Stomach (tissue), 4 donors: ENCODE measurements at regions not wholly inside any gene's neighbourhood (a gene's known extent, or its start where the extent isn't known, plus 50 kb on each side); places are given as distances from the start of the nearest gene placed in this dataset.

Experiments
- CTCF ChIP-seq, 7 experiments: fragments of 450-650 bp in 4 of 7; fragments of 200-600 bp in 3 of 7; sonication (generic) in 3 of 7; IDR thresholded peaks; one replicate each; pipeline ENCODE4 v1.5.1; 2016 to 2019; ENCODE audit warnings: antibody characterized with exemption in 7 of 7, control low read depth in 2 of 7, mild to moderate bottlenecking in 1 of 7
- POLR2A ChIP-seq, 4 donors: fragments of 450-650 bp; IDR thresholded peaks; one replicate each; pipeline ENCODE4 v1.6.1; 2016; ENCODE audit warnings: antibody characterized with exemption in 4 of 4, control low read depth in 2 of 4, mild to moderate bottlenecking in 1 of 4, moderate library complexity in 1 of 4
- POLR2AphosphoS5 ChIP-seq, 3 donors: sonication (generic); formaldehyde crosslinking; IDR thresholded peaks; one replicate each; pipeline ENCODE4 v1.6.1; 2016; ENCODE audit warnings: antibody characterized with exemption in 3 of 3

GRCh38 chr4:107219681-107220080 lies 183.6 kb upstream of the DKK2 start:
- TF ChIP-seq CTCF (IDR thresholded peaks at IDR 0.05), result no peak
- no peak for TF ChIP-seq POLR2A (IDR thresholded peaks at IDR 0.05)
- TF ChIP-seq POLR2AphosphoS5 (IDR thresholded peaks at IDR 0.05), result no peak
